ENCODE measurements at regions not wholly inside any gene's neighbourhood (a gene's known extent, or its start where the extent isn't known, plus 50 kb on each side); places are given as distances from the start of the nearest gene placed in this dataset.

DNA sequence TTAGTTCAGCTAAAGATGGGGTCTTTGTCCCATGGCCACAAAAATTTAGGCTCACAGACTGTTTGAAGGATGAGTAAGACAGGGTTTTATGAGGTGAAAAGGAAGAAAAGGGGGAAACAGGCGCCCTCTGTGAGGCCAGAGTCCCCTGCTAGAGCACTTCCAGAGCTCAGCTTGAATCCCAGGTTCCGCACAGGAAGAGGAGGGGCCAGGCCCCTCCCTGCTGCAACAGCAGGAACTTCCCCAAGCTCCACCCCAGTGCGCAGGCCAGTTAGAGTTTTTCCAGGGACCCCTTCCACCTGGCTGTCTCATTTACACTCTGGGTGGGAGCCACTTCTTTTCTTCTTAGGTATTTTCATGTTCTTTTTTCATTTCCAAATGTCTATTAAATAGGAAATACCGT is 480.8 kb downstream of the PSAT1 start:
- Histone ChIP-seq H3K27me3 (ENCODE audit: control insufficient read depth in 2 of 2, insufficient read depth in 2 of 2, low read length in 2 of 2) (no peaks in the 10 kb centered on the region), H2AFZ (ENCODE audit: insufficient read depth, low read depth, low read length, poor library complexity, severe bottlenecking) (no peak overlapping the region), H3K9me3 (replicated peaks in 1 of 2; ENCODE audit: control insufficient read depth in 1 of 2, insufficient read depth in 1 of 2, low read length in 2 of 2) (no peaks in the 10 kb centered on the region), H3K79me2 (ENCODE audit: insufficient read depth, low read length) (no peaks in the 10 kb centered on the region), H3K4me1 (ENCODE audit: control insufficient read depth in 1 of 2, insufficient read depth in 2 of 2, low read length in 2 of 2) (peaks cover 23% of the 10 kb centered on the region in 2 donors), H3K4me3 (replicated peaks in 1 of 3; ENCODE audit: low read depth in 2 of 3, low read length in 3 of 3) (no peak overlapping the region), H3K4me2 (replicated peaks; ENCODE audit: extremely low read depth, low read length, poor library complexity, severe bottlenecking) (no peak overlapping the region), H4K20me1 (ENCODE audit: insufficient read depth, low read length) (no peaks in the 10 kb centered on the region), H3K9ac (ENCODE audit: insufficient read depth, low read length, poor library complexity, severe bottlenecking) (no peak overlapping the region), H3K27ac (ENCODE audit: low read depth in 1 of 2, low read length in 2 of 2) (no peak overlapping the region), H3K36me3 (replicated peaks in 1 of 2; ENCODE audit: control insufficient read depth in 1 of 2, insufficient read depth in 2 of 2, low read length in 2 of 2) (no peaks in the 10 kb centered on the region)
- Mint-ChIP-seq H3K27me3 (ENCODE audit: low read depth in 3 of 3) (peaks cover 0 to 3% (median 2%) of the 10 kb centered on the region in 3 donors), H3K4me1 (peaks cover 24% of the 10 kb centered on the region), H3K9me3 (peaks cover 0 to 4% (median 0%) of the 10 kb centered on the region in 7 donors), H3K36me3 (no peaks in the 10 kb centered on the region), H3K4me3 (no peak overlapping the region), H3K27ac (no peak overlapping the region)
- no peak for DNase-seq
- TF ChIP-seq, protein P1, sequence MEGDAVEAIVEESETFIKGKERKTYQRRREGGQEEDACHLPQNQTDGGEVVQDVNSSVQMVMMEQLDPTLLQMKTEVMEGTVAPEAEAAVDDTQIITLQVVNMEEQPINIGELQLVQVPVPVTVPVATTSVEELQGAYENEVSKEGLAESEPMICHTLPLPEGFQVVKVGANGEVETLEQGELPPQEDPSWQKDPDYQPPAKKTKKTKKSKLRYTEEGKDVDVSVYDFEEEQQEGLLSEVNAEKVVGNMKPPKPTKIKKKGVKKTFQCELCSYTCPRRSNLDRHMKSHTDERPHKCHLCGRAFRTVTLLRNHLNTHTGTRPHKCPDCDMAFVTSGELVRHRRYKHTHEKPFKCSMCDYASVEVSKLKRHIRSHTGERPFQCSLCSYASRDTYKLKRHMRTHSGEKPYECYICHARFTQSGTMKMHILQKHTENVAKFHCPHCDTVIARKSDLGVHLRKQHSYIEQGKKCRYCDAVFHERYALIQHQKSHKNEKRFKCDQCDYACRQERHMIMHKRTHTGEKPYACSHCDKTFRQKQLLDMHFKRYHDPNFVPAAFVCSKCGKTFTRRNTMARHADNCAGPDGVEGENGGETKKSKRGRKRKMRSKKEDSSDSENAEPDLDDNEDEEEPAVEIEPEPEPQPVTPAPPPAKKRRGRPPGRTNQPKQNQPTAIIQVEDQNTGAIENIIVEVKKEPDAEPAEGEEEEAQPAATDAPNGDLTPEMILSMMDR (IDR thresholded peaks at IDR 0.05) = no peak
- 100% methylated on average over 2 of the region's 4 CpGs for WGBS (ENCODE audit: insufficient coverage)
- intact Hi-C loops (cut with micrococcal nuclease) = no loop called here

DNA sequence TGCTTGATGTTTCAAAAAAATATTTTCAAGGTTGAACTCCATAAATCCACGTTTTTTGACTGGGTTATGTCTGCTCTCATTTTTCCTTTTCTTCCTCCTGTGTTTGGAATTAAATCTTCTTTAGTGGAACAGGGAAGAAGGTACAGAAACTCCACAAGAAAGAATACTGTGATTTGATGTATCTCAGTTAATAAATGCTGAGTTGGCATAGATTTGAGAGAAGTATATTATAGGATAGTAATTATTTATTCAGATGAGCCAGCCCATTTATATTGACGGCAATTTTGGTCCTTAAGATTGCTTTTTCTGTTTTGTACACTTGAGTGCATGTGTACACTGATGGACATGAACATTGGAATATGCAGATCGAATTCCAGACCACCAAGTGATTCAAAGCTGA is 481.4 kb downstream of the PSAT1 start:
- Mint-ChIP-seq H3K4me3 (no peak overlapping the region), H3K9me3 (peaks cover 0 to 4% (median 0%) of the 10 kb centered on the region in 7 donors), H3K27me3 (ENCODE audit: low read depth in 3 of 3) (peaks cover 0 to 6% (median 3%) of the 10 kb centered on the region in 3 donors), H3K27ac (no peak overlapping the region), H3K36me3 (no peaks in the 10 kb centered on the region), H3K4me1 (peaks cover 24% of the 10 kb centered on the region)
- no CpG with 5 or more reads among the region's 3 CpGs for WGBS (ENCODE audit: insufficient coverage)
- Histone ChIP-seq H3K4me2 (replicated peaks; ENCODE audit: extremely low read depth, low read length, poor library complexity, severe bottlenecking) (no peak overlapping the region), H3K36me3 (replicated peaks in 1 of 2; ENCODE audit: control insufficient read depth in 1 of 2, insufficient read depth in 2 of 2, low read length in 2 of 2) (no peaks in the 10 kb centered on the region), H3K79me2 (ENCODE audit: insufficient read depth, low read length) (no peaks in the 10 kb centered on the region), H3K9ac (ENCODE audit: insufficient read depth, low read length, poor library complexity, severe bottlenecking) (no peak overlapping the region), H4K20me1 (ENCODE audit: insufficient read depth, low read length) (no peaks in the 10 kb centered on the region), H3K4me1 (ENCODE audit: control insufficient read depth in 1 of 2, insufficient read depth in 2 of 2, low read length in 2 of 2) (peaks cover 23% of the 10 kb centered on the region in 2 donors), H3K4me3 (replicated peaks in 1 of 3; ENCODE audit: low read depth in 2 of 3, low read length in 3 of 3) (no peak overlapping the region), H2AFZ (ENCODE audit: insufficient read depth, low read depth, low read length, poor library complexity, severe bottlenecking) (no peak overlapping the region), H3K27me3 (ENCODE audit: control insufficient read depth in 2 of 2, insufficient read depth in 2 of 2, low read length in 2 of 2) (no peaks in the 10 kb centered on the region), H3K27ac (ENCODE audit: low read depth in 1 of 2, low read length in 2 of 2) (no peak overlapping the region), H3K9me3 (replicated peaks in 1 of 2; ENCODE audit: control insufficient read depth in 1 of 2, insufficient read depth in 1 of 2, low read length in 2 of 2) (no peaks in the 10 kb centered on the region)
- TF ChIP-seq, protein P1 (IDR thresholded peaks at IDR 0.05) = no peak
- no peak for DNase-seq
- intact Hi-C loops (cut with micrococcal nuclease) = no loop called here

Data from CD14-positive monocyte (primary cell).